K562 (cell line): ENCODE measurements at regions not wholly inside any gene's neighbourhood (a gene's known extent, or its start where the extent isn't known, plus 50 kb on each side); places are given as distances from the start of the nearest gene placed in this dataset.

Experiments used
- ETS1 ChIP-seq: conservative IDR thresholded peaks from 2 replicates; pipeline ENCODE4 v1.6.1; 2011; ENCODE audit warnings: low read depth, mild to moderate bottlenecking, low read length; ENCODE audit not compliant: control insufficient read depth
- HDAC2 ChIP-seq: fragments of 450-650 bp; IDR thresholded peaks from 2 replicates; pipeline ENCODE4 v1.6.1; 2016; ENCODE audit warnings: mild to moderate bottlenecking
- HIVEP1 ChIP-seq: fragments of 250-450 bp; sonication (Bioruptor Pico); IDR thresholded peaks from 2 replicates; pipeline ENCODE4 v1.4.0; 2020; ENCODE audit warnings: mild to moderate bottlenecking
- NCOA2 ChIP-seq, 2 experiments: fragments of 450-650 bp; IDR thresholded peaks; 2 replicates each; pipeline ENCODE4 v1.6.1; 2018; ENCODE audit warnings: mild to moderate bottlenecking in 2 of 2, moderate library complexity in 1 of 2; ENCODE audit not compliant: partially characterized antibody in 2 of 2
- POLR2AphosphoS5 ChIP-seq: IDR thresholded peaks from 2 replicates; pipeline ENCODE4 v1.6.1; 2011; ENCODE audit warnings: mild to moderate bottlenecking, low read depth, low read length, moderate library complexity; ENCODE audit not compliant: control insufficient read depth, insufficient read depth
- ZNF253 ChIP-seq: fragments of 250-450 bp; sonication (Bioruptor Pico); conservative IDR thresholded peaks from 2 replicates; pipeline ENCODE4 v1.6.1; 2021; ENCODE audit warnings: mild to moderate bottlenecking
- ZNF589 ChIP-seq: fragments of 200-800 bp; sonication (Bioruptor generic); IDR thresholded peaks from 2 replicates; pipeline ENCODE4 v1.6.1; 2016; ENCODE audit warnings: low read depth, missing genetic modification characterization, missing compliant biosample characterization
- TF ChIP-seq, protein P1 (sequence below), 3 experiments: IDR thresholded peaks in 2 of 3; conservative IDR thresholded peaks in 1 of 3; 2 replicates each; pipeline ENCODE4 v1.5.1; 2011 to 2012; ENCODE audit warnings: low read length in 3 of 3, mild to moderate bottlenecking in 3 of 3, control low read depth in 2 of 3, improper control_type of control experiment in 1 of 3, inconsistent platforms in 1 of 3, low read depth in 1 of 3, mixed read lengths in 1 of 3, moderate library complexity in 1 of 3; ENCODE audit not compliant: insufficient read depth in 2 of 3

DNA sequence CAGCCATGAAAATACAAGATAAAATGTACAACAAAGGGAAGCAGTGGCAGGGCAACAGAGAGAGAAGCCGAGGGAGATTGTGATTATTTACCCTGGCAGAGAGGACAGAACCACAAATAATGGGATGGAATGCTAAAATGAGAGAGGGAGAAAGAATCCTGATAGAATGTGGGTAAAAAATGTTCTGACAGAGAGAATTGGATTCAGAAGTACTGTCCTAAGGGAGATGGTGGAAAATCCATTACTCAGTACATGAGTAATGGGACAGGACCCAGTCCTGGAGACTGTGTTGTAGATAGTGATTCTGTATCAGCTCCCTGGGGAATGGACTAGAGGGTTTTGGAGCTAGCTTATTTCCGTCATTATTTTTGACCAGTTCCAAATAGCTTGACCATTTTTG, 831.5 kb downstream of the MAT2B start:
- TF ChIP-seq NCOA2 (IDR thresholded peaks at IDR 0.05; ENCODE audit: partially characterized antibody in 2 of 2) = no peak
- TF ChIP-seq, protein P1, sequence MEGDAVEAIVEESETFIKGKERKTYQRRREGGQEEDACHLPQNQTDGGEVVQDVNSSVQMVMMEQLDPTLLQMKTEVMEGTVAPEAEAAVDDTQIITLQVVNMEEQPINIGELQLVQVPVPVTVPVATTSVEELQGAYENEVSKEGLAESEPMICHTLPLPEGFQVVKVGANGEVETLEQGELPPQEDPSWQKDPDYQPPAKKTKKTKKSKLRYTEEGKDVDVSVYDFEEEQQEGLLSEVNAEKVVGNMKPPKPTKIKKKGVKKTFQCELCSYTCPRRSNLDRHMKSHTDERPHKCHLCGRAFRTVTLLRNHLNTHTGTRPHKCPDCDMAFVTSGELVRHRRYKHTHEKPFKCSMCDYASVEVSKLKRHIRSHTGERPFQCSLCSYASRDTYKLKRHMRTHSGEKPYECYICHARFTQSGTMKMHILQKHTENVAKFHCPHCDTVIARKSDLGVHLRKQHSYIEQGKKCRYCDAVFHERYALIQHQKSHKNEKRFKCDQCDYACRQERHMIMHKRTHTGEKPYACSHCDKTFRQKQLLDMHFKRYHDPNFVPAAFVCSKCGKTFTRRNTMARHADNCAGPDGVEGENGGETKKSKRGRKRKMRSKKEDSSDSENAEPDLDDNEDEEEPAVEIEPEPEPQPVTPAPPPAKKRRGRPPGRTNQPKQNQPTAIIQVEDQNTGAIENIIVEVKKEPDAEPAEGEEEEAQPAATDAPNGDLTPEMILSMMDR (IDR thresholded peaks at IDR 0.05 in 2 of 3, conservative IDR thresholded peaks at IDR 0.05 in 1 of 3; ENCODE audit: insufficient read depth in 2 of 3, low read depth in 1 of 3, low read length in 3 of 3) = no peak
- no peak for TF ChIP-seq HDAC2
- no peak for TF ChIP-seq ZNF253 (CRISPR knock-in tag)
- no peak for TF ChIP-seq ETS1
- no peak for TF ChIP-seq ZNF589
- TF ChIP-seq HIVEP1 = no peak
- TF ChIP-seq POLR2AphosphoS5 = no peak
